ENCODE measurements at regions not wholly inside any gene's neighbourhood (a gene's known extent, or its start where the extent isn't known, plus 50 kb on each side); places are given as distances from the start of the nearest gene placed in this dataset.

DNA sequence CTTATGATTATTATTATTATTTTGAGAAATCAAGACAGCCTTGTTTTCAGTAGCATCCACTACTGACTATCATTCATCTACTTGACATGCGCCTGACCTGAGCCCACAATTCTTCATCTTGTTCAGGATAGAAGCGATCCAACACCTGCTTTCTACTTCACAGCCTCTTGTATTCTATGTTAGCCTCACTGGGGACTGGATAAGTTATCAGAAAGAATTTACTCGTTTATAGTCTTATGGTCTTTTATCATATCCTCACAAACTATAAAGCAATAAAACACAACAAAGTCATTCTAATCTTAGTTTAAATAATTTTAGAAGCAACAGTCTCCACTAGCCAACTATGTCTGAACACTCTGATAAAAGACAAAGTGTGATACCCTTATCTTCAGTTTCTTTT, 436.0 kb upstream of the ARGLU1 start:
- TF ChIP-seq, protein P1, sequence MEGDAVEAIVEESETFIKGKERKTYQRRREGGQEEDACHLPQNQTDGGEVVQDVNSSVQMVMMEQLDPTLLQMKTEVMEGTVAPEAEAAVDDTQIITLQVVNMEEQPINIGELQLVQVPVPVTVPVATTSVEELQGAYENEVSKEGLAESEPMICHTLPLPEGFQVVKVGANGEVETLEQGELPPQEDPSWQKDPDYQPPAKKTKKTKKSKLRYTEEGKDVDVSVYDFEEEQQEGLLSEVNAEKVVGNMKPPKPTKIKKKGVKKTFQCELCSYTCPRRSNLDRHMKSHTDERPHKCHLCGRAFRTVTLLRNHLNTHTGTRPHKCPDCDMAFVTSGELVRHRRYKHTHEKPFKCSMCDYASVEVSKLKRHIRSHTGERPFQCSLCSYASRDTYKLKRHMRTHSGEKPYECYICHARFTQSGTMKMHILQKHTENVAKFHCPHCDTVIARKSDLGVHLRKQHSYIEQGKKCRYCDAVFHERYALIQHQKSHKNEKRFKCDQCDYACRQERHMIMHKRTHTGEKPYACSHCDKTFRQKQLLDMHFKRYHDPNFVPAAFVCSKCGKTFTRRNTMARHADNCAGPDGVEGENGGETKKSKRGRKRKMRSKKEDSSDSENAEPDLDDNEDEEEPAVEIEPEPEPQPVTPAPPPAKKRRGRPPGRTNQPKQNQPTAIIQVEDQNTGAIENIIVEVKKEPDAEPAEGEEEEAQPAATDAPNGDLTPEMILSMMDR (IDR thresholded peaks at IDR 0.05; ENCODE audit: extremely low read depth in 1 of 2, insufficient read depth in 1 of 2, low read depth in 1 of 2, low read length in 2 of 2), result no peak
- no peak for TF ChIP-seq POLR2AphosphoS5 (IDR thresholded peaks at IDR 0.05; ENCODE audit: insufficient read depth, low read depth, low read length)
- no peak for TF ChIP-seq POLR2A (IDR thresholded peaks at IDR 0.05; ENCODE audit: low read depth, low read length)
